ENCODE measurements at regions not wholly inside any gene's neighbourhood (a gene's known extent, or its start where the extent isn't known, plus 50 kb on each side); places are given as distances from the start of the nearest gene placed in this dataset.

DNA sequence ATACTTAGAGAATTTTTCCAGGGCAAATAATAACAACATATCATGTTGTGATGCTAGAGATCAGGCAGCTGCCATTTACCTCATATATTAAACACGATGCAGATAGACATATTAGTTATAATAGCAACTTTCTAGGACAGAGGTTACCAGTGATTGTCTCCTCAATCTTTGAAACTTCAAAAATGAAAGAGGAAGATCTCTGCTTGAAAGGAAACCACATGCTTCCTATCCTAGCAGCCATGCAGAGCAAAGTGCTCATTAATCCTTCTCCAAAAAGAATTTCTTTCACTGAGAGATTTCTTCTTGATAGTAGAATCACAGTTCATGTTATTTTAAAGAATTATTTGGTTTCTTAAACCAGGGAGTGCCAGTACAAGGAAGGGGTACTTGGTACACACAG is 317.2 kb downstream of the CPS1 start:
- TF ChIP-seq, protein P1, sequence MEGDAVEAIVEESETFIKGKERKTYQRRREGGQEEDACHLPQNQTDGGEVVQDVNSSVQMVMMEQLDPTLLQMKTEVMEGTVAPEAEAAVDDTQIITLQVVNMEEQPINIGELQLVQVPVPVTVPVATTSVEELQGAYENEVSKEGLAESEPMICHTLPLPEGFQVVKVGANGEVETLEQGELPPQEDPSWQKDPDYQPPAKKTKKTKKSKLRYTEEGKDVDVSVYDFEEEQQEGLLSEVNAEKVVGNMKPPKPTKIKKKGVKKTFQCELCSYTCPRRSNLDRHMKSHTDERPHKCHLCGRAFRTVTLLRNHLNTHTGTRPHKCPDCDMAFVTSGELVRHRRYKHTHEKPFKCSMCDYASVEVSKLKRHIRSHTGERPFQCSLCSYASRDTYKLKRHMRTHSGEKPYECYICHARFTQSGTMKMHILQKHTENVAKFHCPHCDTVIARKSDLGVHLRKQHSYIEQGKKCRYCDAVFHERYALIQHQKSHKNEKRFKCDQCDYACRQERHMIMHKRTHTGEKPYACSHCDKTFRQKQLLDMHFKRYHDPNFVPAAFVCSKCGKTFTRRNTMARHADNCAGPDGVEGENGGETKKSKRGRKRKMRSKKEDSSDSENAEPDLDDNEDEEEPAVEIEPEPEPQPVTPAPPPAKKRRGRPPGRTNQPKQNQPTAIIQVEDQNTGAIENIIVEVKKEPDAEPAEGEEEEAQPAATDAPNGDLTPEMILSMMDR (IDR thresholded peaks at IDR 0.05): no peak
- TF ChIP-seq POLR2A (IDR thresholded peaks at IDR 0.05): no peak

Data from stomach (tissue), 4 donors.